Suprapubic skin (tissue), 4 donors: ENCODE measurements at regions not wholly inside any gene's neighbourhood (a gene's known extent, or its start where the extent isn't known, plus 50 kb on each side); places are given as distances from the start of the nearest gene placed in this dataset.
A peak's percentile ranks its signal among the peaks of the same experiment; 100 is the strongest.

Source experiments
- DNase-seq, 2 donors: peaks; one replicate each; pipeline ENCODE4 v3.0.0-alpha.2; 2019; ENCODE audit warnings: low spot score in 2 of 2
- H3K27ac ChIP-seq: fragments of 200-600 bp; sonication (generic); one replicate; pipeline ENCODE4 v1.5.1; 2019
- H3K27me3 ChIP-seq: fragments of 200-600 bp; sonication (generic); one replicate; pipeline ENCODE4 v1.5.1; 2019
- H3K36me3 ChIP-seq: fragments of 200-600 bp; sonication (generic); one replicate; pipeline ENCODE4 v1.5.1; 2019
- H3K4me1 ChIP-seq: fragments of 200-600 bp; sonication (generic); one replicate; pipeline ENCODE4 v1.5.1; 2019
- H3K4me3 ChIP-seq: fragments of 200-600 bp; sonication (generic); one replicate; pipeline ENCODE4 v1.5.1; 2019; ENCODE audit warnings: mild to moderate bottlenecking
- H3K9me3 ChIP-seq: fragments of 200-600 bp; sonication (generic); one replicate; pipeline ENCODE4 v1.5.1; 2019
- EP300 ChIP-seq: sonication (generic); formaldehyde crosslinking; IDR thresholded peaks from one replicate; pipeline ENCODE4 v1.6.1; 2017; ENCODE audit warnings: antibody characterized with exemption
- POLR2A ChIP-seq, 2 donors: fragments of 450-650 bp; IDR thresholded peaks; one replicate each; pipeline ENCODE4 v1.6.1; 2017; ENCODE audit warnings: antibody characterized with exemption in 2 of 2, mild to moderate bottlenecking in 2 of 2, moderate library complexity in 2 of 2
- POLR2AphosphoS5 ChIP-seq, 3 donors: sonication (generic); formaldehyde crosslinking; IDR thresholded peaks; one replicate each; pipeline ENCODE4 v1.6.1; 2017; ENCODE audit warnings: antibody characterized with exemption in 3 of 3
- WGBS: methylation state at CpG from one replicate; pipeline ENCODE4 v1.1.5; 2018; 5-methylcytosine and 5-hydroxymethylcytosine counted together
- TF ChIP-seq, protein P1 (sequence below), 2 donors: fragments of 200-600 bp in 1 of 2; fragments of 450-650 bp in 1 of 2; sonication (generic) in 1 of 2; IDR thresholded peaks; one replicate each; pipeline ENCODE4 v1.5.1; 2016 to 2019; ENCODE audit warnings: antibody characterized with exemption in 2 of 2, mild to moderate bottlenecking in 1 of 2, moderate library complexity in 1 of 2

DNA sequence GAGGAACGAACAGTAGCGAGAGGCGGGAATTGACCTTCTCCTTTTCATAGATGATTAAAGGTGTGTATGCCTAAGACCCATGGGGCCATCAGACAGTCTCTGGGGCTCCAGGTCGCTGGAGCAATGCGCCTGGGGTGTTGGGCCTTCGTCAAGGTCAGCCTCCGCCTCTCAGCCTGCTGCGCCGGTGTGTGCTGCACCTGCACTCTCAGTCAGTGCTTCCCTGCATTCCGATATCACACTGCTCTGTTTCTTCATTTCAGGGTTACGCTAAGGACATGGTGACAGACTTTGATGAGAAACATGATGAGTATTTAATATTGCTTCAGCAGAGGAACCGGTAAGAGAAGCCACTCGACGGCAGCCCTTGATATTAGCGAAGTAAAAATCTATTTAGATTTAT is 68.2 kb downstream of the KATNIP start:
- H3K36me3 ChIP-seq, result no peaks in the 10 kb centered on the region
- WGBS, result 89% methylated on average over 15 of the region's 15 CpGs
- TF ChIP-seq POLR2AphosphoS5 (IDR thresholded peaks at IDR 0.05), result no peak
- TF ChIP-seq POLR2A (IDR thresholded peaks at IDR 0.05), result no peak
- TF ChIP-seq EP300, result no peak
- TF ChIP-seq, protein P1, sequence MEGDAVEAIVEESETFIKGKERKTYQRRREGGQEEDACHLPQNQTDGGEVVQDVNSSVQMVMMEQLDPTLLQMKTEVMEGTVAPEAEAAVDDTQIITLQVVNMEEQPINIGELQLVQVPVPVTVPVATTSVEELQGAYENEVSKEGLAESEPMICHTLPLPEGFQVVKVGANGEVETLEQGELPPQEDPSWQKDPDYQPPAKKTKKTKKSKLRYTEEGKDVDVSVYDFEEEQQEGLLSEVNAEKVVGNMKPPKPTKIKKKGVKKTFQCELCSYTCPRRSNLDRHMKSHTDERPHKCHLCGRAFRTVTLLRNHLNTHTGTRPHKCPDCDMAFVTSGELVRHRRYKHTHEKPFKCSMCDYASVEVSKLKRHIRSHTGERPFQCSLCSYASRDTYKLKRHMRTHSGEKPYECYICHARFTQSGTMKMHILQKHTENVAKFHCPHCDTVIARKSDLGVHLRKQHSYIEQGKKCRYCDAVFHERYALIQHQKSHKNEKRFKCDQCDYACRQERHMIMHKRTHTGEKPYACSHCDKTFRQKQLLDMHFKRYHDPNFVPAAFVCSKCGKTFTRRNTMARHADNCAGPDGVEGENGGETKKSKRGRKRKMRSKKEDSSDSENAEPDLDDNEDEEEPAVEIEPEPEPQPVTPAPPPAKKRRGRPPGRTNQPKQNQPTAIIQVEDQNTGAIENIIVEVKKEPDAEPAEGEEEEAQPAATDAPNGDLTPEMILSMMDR (IDR thresholded peaks at IDR 0.05), result no peak
- no peak overlapping the region for H3K27ac ChIP-seq
- no peaks in the 10 kb centered on the region for H3K4me1 ChIP-seq
- no peak for DNase-seq
- H3K9me3 ChIP-seq, result no peaks in the 10 kb centered on the region
- no peaks in the 10 kb centered on the region for H3K27me3 ChIP-seq
- no peak overlapping the region for H3K4me3 ChIP-seq

DNA sequence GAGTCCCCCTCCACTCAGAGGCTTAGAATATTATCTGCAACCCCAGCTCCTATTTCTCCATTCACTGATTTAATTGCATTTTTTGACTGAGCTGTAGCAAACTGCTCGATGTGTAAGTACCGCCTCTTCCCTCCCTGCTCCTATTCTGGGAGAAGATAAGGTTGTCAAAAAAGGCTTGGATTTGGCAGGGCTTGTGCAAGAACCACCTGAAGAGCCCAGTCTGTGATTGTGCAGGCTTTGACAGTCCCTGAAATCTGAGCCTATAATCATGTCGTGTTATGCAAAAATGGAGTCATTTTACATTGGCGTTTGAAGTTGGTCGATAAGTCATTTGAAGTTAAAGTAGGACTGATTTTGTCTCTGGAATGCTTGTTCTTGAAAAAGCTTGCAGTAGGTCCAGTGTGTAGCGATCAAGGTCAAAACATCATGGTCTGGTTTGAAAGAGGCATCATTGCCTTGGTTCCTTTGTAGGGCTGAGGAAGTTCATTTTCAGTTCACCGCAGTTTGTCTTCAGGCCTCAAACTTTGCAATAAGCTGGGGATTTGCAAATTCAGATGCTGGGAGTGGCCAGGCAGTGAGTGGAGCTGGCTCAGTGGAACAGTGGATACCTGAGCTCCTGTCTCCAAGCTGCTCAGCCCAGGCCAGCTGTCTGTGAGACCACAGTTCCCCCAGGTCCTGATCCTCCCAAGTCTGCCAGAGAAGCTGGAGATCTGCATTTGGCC is 68.8 kb downstream of the KATNIP start:
- no peak for DNase-seq
- no peak for TF ChIP-seq POLR2A (IDR thresholded peaks at IDR 0.05)
- no peak for TF ChIP-seq POLR2AphosphoS5 (IDR thresholded peaks at IDR 0.05)
- TF ChIP-seq, protein P1 (IDR thresholded peaks at IDR 0.05), result no peak
- TF ChIP-seq EP300, result no peak

DNA sequence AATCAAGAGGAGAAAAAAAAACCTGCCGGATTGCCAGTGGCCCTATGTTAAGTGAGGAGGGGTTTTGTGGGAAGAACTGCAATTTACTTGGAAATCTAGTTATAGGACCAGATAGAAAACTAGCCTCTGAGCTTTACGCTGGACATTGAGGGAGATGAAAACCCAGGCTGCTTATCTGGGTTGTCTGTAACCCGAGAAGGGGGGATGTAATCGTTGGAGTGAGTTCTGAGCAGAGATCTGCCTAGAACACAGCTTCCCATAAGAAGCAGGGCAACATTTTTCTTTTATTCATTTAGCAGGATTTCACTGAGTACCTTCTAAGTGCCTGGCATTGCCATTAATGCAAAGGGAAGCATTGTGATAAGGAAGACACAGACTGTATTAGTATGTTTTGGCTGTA is 70.6 kb downstream of the KATNIP start:
- no peaks in the 10 kb centered on the region for H3K27me3 ChIP-seq
- no peak overlapping the region for H3K4me3 ChIP-seq
- 84% methylated on average over 4 of the region's 4 CpGs for WGBS
- H3K36me3 ChIP-seq, result no peaks in the 10 kb centered on the region
- no peak for DNase-seq
- TF ChIP-seq POLR2AphosphoS5 (IDR thresholded peaks at IDR 0.05), result no peak
- no peak for TF ChIP-seq POLR2A (IDR thresholded peaks at IDR 0.05)
- no peak for TF ChIP-seq EP300
- TF ChIP-seq, protein P1 (IDR thresholded peaks at IDR 0.05), result no peak
- no peak overlapping the region for H3K27ac ChIP-seq
- no peaks in the 10 kb centered on the region for H3K9me3 ChIP-seq
- H3K4me1 ChIP-seq, result peaks cover 9% of the 10 kb centered on the region

More for the DNA sequence above, 68.8 kb downstream of the KATNIP start:
- H3K36me3 ChIP-seq, result no peaks in the 10 kb centered on the region
- H3K27ac ChIP-seq, result no peak overlapping the region
- H3K4me3 ChIP-seq, result no peak overlapping the region
- no peaks in the 10 kb centered on the region for H3K27me3 ChIP-seq
- WGBS, result 53% methylated on average over 7 of the region's 7 CpGs
- H3K4me1 ChIP-seq, result no peaks in the 10 kb centered on the region
- H3K9me3 ChIP-seq, result no peaks in the 10 kb centered on the region

DNA sequence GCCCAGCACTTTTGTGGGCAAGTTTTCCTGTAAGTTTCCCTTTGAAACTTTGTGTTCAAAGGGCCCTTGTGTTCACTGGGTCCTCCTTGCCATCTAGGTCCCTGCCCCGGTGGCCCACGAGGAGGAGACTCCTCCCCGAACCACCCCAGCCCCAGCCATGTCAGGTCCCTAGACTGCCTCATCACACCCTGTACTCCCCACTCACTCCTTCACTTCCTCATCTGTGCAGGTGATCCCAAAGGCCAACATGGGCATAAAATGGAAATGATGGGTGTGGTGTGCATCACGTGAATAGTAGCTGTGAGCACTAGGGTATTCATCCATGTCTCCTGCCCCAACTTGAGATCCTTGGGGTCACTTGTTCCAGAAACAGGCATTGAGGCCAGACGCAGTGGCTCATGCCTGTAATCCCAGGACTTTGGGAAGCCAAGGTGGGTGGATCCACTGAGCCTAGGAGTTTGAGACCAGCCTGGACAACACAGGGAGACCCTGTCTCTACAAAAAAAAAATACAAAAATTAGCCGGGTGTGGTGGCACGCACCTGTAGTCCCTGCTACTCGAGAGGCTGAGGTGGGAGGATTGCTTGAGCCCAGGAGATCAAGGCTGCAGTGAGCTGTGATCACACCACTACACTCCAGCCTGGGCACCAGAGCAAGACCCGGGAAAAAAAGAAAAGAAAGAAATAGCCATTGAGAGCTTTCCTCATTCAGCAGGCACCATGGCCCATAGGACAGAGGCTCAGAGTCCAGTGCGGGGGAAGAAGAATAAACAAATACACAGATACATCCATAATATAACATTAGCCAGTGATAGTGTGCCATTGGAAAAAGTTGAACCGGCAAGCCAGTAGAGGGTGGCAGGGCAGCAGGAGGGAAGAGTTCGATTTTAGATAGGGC is 74.5 kb downstream of the KATNIP start:
- WGBS, result 80% methylated on average over 12 of the region's 12 CpGs
- H3K36me3 ChIP-seq, result peaks cover 2% of the 10 kb centered on the region
- H3K27ac ChIP-seq, result peak overlapping the region; percentile 58
- DNase-seq, result no peak
- no peak overlapping the region for H3K4me3 ChIP-seq
- TF ChIP-seq, protein P1 (IDR thresholded peaks at IDR 0.05), result no peak
- no peak for TF ChIP-seq POLR2AphosphoS5 (IDR thresholded peaks at IDR 0.05)
- H3K27me3 ChIP-seq, result no peaks in the 10 kb centered on the region
- H3K9me3 ChIP-seq, result no peaks in the 10 kb centered on the region
- peaks cover 28% of the 10 kb centered on the region for H3K4me1 ChIP-seq

DNA sequence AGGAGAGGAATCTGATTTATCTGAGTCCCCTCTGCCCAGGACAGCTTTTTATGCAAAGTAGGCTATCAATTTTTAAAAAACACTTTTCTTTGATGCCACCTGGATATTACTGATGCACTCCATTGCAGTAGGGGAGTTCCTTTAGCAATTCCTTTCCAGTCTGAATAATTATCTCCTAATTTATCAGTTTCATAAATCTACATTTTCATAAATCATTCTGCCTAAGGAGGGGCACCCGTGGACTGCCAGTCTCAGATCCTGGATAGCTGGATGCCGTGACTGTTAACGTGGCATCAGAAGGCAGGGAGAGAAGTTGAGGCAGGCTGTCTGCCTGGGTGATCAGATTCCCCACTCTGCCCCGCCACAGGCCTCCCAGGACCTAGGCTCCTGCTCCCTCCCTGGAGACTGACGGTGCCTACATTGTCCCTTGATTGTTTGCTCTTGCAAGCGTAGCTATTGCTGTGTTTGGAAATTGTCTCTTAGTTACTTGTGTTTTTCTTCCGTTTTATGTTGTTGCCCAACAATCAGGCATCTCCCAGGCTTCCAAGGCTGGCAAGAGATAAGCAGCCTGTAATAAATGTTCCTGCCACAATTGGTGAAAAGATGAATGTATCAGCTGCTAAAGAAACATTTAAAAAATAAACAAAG is 75.2 kb downstream of the KATNIP start:
- no peak for DNase-seq
- Histone ChIP-seq H3K4me3 (no peak overlapping the region), H3K36me3 (peaks cover 2% of the 10 kb centered on the region), H3K27me3 (no peaks in the 10 kb centered on the region), H3K4me1 (peaks cover 28% of the 10 kb centered on the region), H3K9me3 (no peaks in the 10 kb centered on the region), H3K27ac (peak overlapping the region; percentile 58)
- TF ChIP-seq POLR2AphosphoS5 (IDR thresholded peaks at IDR 0.05) (no peak), POLR2A (IDR thresholded peaks at IDR 0.05) (no peak)
- 36% methylated on average over 7 of the region's 7 CpGs for WGBS
